Right atrium auricular region (tissue), 2 donors: ENCODE measurements at regions not wholly inside any gene's neighbourhood (a gene's known extent, or its start where the extent isn't known, plus 50 kb on each side); places are given as distances from the start of the nearest gene placed in this dataset.

Experiments
- DNase-seq: peaks from one replicate; pipeline ENCODE4 v3.0.0-alpha.2; 2019; ENCODE audit warnings: low spot score
- H3K27ac ChIP-seq, 2 donors: fragments of 200-600 bp; sonication (generic); 1 replicate in 1 of 2; 2 replicates in 1 of 2; pipeline ENCODE4 v1.5.1; 2016 to 2019
- H3K27me3 ChIP-seq, 2 donors: fragments of 200-600 bp; sonication (generic); one replicate each; pipeline versions ENCODE4 v1.5.1 to v1.6.0; 2017 to 2019
- H3K36me3 ChIP-seq: fragments of 200-600 bp; sonication (generic); one replicate; pipeline ENCODE4 v1.5.1; 2016
- H3K4me1 ChIP-seq, 2 donors: fragments of 200-600 bp; sonication (generic); one replicate each; pipeline versions ENCODE4 v1.5.1 to v1.6.0; 2017 to 2019
- H3K4me3 ChIP-seq, 2 donors: fragments of 200-600 bp; sonication (generic); 1 replicate in 1 of 2; 2 replicates in 1 of 2; pipeline ENCODE4 v1.5.1; 2017 to 2019; ENCODE audit warnings: mild to moderate bottlenecking in 1 of 2, moderate library complexity in 1 of 2
- H3K9me3 ChIP-seq, 2 donors: fragments of 200-600 bp; sonication (generic); one replicate each; pipeline ENCODE4 v1.5.1; 2019
- TF ChIP-seq, protein P1 (sequence below), 2 donors: fragments of 200-600 bp; sonication (generic); IDR thresholded peaks; one replicate each; pipeline ENCODE4 v1.5.1; 2019; ENCODE audit warnings: antibody characterized with exemption in 2 of 2

DNA sequence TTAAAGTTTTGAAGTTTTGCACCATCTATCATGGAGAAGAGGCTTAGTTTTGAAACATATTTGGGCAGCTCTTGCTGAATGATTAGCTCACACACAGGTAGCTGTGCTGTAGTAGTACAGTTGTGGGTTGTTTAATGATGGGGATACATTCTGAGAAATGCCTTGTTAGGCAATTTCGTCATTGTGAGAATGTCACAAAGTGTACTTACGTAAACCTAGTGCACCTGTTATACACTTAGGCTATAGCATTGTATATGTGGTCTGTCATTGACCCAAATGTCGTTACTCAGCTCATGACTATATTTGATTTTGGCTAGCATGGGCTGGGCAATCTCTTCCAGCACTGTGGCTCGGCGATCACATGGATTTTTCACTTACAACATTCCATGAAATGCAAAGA is 247.2 kb upstream of the IGFBP3 start:
- Histone ChIP-seq H3K9me3 (no peaks in the 10 kb centered on the region), H3K27ac (no peak overlapping the region), H3K27me3 (no peaks in the 10 kb centered on the region), H3K4me3 (no peak overlapping the region), H3K36me3 (no peaks in the 10 kb centered on the region), H3K4me1 (peaks cover 0 to 2% of the 10 kb centered on the region in 2 donors)
- DNase-seq = no peak
- TF ChIP-seq, protein P1, sequence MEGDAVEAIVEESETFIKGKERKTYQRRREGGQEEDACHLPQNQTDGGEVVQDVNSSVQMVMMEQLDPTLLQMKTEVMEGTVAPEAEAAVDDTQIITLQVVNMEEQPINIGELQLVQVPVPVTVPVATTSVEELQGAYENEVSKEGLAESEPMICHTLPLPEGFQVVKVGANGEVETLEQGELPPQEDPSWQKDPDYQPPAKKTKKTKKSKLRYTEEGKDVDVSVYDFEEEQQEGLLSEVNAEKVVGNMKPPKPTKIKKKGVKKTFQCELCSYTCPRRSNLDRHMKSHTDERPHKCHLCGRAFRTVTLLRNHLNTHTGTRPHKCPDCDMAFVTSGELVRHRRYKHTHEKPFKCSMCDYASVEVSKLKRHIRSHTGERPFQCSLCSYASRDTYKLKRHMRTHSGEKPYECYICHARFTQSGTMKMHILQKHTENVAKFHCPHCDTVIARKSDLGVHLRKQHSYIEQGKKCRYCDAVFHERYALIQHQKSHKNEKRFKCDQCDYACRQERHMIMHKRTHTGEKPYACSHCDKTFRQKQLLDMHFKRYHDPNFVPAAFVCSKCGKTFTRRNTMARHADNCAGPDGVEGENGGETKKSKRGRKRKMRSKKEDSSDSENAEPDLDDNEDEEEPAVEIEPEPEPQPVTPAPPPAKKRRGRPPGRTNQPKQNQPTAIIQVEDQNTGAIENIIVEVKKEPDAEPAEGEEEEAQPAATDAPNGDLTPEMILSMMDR (IDR thresholded peaks at IDR 0.05) = no peak

DNA sequence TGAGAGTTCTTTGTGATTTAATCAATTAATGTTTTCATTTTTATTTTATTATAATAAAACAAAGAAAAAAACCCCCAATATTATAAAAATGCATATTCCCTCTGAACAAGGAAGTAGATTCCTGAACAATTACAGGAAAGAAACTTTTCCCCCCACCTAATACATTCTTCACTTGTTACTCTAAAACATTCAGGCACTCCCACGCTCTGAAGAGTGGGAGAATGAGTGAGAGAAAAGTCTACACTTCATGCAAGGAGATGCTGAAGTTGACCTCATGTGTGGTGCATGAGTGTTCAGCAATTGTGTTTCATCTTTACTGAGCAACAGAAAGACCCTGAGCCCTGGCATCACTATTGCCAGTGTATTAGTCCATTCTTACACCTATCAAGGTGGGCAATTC is 244.2 kb upstream of the IGFBP3 start:
- H3K27ac ChIP-seq = no peak overlapping the region
- no peaks in the 10 kb centered on the region for H3K9me3 ChIP-seq
- H3K4me3 ChIP-seq = no peak overlapping the region
- TF ChIP-seq, protein P1 (IDR thresholded peaks at IDR 0.05) = no peak
- H3K4me1 ChIP-seq = no peaks in the 10 kb centered on the region
- H3K36me3 ChIP-seq = no peaks in the 10 kb centered on the region
- DNase-seq = no peak
- H3K27me3 ChIP-seq = no peaks in the 10 kb centered on the region

DNA sequence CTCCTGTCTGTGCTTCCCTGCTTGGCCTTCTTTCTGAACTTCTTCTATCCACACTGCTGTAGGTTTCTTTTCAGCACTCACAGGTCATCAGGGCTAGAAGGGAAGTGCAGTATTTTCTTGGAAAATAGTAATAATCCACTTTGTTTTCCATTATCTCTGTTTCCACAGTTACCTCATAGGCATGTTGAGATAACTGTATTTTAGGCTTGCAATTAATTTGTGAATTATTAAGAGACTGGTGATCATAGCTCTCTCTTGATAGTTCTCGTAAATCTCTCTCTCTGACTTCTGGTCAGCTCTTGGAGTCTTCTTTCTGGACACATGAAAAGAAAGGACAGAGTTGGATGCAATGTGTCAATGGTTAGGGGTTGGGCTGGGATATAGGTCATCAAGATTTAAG is 243.6 kb upstream of the IGFBP3 start:
- H3K27me3 ChIP-seq = no peaks in the 10 kb centered on the region
- no peak overlapping the region for H3K4me3 ChIP-seq
- DNase-seq = no peak
- no peaks in the 10 kb centered on the region for H3K36me3 ChIP-seq
- H3K9me3 ChIP-seq = no peaks in the 10 kb centered on the region
- no peak overlapping the region for H3K27ac ChIP-seq
- no peaks in the 10 kb centered on the region for H3K4me1 ChIP-seq
- TF ChIP-seq, protein P1 (IDR thresholded peaks at IDR 0.05) = no peak

DNA sequence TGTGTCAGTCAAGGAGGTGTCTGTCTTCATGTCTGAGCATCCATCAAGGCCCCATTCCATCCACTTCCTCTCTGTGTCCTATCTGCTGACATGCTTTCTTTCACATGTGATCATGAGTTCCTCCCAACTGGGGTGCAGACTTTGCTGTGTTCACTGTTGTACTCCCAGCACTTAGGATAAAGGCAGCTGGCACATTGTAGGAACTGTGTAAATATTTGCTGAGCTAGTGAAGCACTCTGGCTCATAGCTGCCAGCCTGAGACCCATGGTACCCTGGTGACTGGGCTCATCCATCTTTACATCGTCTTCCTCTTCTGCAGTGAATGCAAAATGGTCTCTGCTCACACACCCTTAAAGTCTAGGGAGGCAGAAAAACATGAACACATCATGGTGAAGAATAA is 242.2 kb upstream of the IGFBP3 start:
- no peak for DNase-seq
- Histone ChIP-seq H3K4me1 (no peaks in the 10 kb centered on the region), H3K36me3 (no peaks in the 10 kb centered on the region), H3K27me3 (no peaks in the 10 kb centered on the region), H3K9me3 (no peaks in the 10 kb centered on the region), H3K4me3 (no peak overlapping the region), H3K27ac (no peak overlapping the region)
- TF ChIP-seq, protein P1 (IDR thresholded peaks at IDR 0.05) = no peak

DNA sequence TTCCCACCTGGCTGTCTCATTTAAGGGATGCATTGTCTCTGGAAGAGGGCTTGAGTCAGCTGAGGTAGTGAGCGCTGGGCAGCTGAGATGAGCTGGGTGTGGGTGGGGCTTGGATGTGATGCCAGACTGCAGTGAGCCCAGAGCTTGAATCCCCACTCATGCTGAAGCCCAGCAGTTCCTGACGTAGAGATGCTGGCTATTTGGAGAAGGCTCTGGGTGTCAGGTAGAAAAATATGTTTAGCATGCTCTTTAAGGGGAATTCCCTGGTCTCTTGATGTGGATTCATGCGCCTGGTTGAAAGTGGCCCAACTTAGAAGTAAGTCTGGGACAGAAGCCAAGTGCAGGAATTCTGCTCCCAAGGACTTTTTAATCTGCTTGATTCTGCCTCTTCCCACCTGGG is 241.5 kb upstream of the IGFBP3 start:
- no peaks in the 10 kb centered on the region for H3K4me1 ChIP-seq
- no peak overlapping the region for H3K27ac ChIP-seq
- TF ChIP-seq, protein P1 (IDR thresholded peaks at IDR 0.05) = no peak
- H3K4me3 ChIP-seq = no peak overlapping the region
- H3K9me3 ChIP-seq = no peaks in the 10 kb centered on the region
- H3K36me3 ChIP-seq = no peaks in the 10 kb centered on the region
- no peaks in the 10 kb centered on the region for H3K27me3 ChIP-seq
- DNase-seq = no peak

DNA sequence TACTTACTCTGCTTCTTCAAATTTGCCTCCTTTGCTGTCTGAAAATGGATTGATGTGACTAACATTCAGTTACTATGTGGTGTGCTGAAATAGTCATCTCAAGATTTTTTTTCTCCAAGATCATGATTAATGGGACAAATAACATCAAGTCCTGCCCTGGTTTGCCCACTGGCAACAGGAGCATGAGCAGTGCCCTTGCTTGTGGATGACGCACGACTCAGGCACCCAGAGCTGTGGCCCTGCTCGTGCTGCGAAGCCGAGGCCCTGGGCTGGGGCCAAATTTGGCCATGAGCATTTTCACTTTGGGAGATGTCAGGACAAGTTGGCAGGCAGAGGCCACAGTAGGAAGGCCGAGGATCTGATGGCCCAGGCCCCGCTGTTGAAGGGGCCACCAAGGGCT is 239.8 kb upstream of the IGFBP3 start:
- no peak for DNase-seq
- Histone ChIP-seq H3K9me3 (no peaks in the 10 kb centered on the region), H3K4me3 (no peak overlapping the region), H3K4me1 (no peaks in the 10 kb centered on the region), H3K36me3 (no peaks in the 10 kb centered on the region), H3K27me3 (no peaks in the 10 kb centered on the region), H3K27ac (no peak overlapping the region)
- TF ChIP-seq, protein P1 (IDR thresholded peaks at IDR 0.05) = no peak
